Stomach (tissue), 4 donors: ENCODE measurements at regions not wholly inside any gene's neighbourhood (a gene's known extent, or its start where the extent isn't known, plus 50 kb on each side); places are given as distances from the start of the nearest gene placed in this dataset.
"Not testable (repeated sequence)": the region's sequence is repeated elsewhere in the genome, so short reads cannot be mapped to it uniquely, and the experiment has no call there.

Experiments used
- POLR2A ChIP-seq, 4 donors: fragments of 450-650 bp; IDR thresholded peaks; one replicate each; pipeline ENCODE4 v1.6.1; 2016; ENCODE audit warnings: antibody characterized with exemption in 4 of 4, control low read depth in 2 of 4, mild to moderate bottlenecking in 1 of 4, moderate library complexity in 1 of 4
- POLR2AphosphoS5 ChIP-seq, 3 donors: sonication (generic); formaldehyde crosslinking; IDR thresholded peaks; one replicate each; pipeline ENCODE4 v1.6.1; 2016; ENCODE audit warnings: antibody characterized with exemption in 3 of 3
- TF ChIP-seq, protein P1 (sequence below), 7 experiments: fragments of 450-650 bp in 4 of 7; fragments of 200-600 bp in 3 of 7; sonication (generic) in 3 of 7; IDR thresholded peaks; one replicate each; pipeline ENCODE4 v1.5.1; 2016 to 2019; ENCODE audit warnings: antibody characterized with exemption in 7 of 7, control low read depth in 2 of 7, mild to moderate bottlenecking in 1 of 7

DNA sequence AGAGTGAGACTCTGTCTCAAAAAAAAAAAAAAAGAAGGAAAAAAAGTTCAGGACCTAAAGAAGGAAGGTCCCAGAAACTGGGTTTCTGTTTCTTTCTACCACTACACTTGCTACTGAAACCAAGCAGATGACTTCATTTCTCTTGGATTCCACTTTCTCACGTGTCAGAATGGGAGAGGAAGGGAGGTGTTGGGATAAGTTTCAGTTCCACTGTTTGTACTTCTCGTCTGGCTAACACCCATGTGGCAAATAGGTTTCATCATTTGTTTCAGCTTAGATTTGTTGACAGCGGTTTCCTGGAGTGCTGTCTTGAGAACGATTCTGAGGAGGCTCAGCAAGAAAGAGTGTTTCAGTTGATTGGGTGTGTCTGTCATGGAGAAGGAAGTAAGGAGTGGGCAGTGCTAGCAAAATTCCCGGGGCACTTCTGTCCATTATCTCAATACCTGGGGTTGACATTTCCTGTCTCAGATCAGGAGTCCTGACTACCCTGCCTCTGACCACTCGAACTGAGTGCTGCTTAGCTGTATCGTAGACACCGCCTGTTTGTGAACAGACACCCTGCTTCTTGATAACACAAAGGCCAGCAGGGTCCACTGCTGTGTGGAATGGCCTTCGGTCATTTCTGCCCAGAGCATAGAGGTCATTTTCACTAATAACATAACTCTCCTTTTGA is 104.8 kb upstream of the SPDYE9 start:
- TF ChIP-seq POLR2AphosphoS5, POLR2A (IDR thresholded peaks at IDR 0.05): not testable (repeated sequence)
- TF ChIP-seq, protein P1, sequence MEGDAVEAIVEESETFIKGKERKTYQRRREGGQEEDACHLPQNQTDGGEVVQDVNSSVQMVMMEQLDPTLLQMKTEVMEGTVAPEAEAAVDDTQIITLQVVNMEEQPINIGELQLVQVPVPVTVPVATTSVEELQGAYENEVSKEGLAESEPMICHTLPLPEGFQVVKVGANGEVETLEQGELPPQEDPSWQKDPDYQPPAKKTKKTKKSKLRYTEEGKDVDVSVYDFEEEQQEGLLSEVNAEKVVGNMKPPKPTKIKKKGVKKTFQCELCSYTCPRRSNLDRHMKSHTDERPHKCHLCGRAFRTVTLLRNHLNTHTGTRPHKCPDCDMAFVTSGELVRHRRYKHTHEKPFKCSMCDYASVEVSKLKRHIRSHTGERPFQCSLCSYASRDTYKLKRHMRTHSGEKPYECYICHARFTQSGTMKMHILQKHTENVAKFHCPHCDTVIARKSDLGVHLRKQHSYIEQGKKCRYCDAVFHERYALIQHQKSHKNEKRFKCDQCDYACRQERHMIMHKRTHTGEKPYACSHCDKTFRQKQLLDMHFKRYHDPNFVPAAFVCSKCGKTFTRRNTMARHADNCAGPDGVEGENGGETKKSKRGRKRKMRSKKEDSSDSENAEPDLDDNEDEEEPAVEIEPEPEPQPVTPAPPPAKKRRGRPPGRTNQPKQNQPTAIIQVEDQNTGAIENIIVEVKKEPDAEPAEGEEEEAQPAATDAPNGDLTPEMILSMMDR (IDR thresholded peaks at IDR 0.05) = not testable (repeated sequence)
